HEK293 (cell line): ENCODE measurements at regions not wholly inside any gene's neighbourhood (a gene's known extent, or its start where the extent isn't known, plus 50 kb on each side); places are given as distances from the start of the nearest gene placed in this dataset.
"Not testable (repeated sequence)": the region's sequence is repeated elsewhere in the genome, so short reads cannot be mapped to it uniquely, and the experiment has no call there.

Source experiments
- CTCF ChIA-PET: fragments of 350-600 bp; formaldehyde crosslinking; extraction: SDS; loops from one replicate; lab custom pipeline; 2021; ENCODE audit warnings: antibody characterized with exemption; lab: Yijun Ruan, JAX
- POLR2A ChIA-PET: fragments of 300-600 bp; formaldehyde crosslinking; extraction: SDS; loops from one replicate; lab custom pipeline; 2020; ENCODE audit warnings: antibody characterized with exemption, inconsistent platforms; lab: Yijun Ruan, JAX
- H3K27ac ChIP-seq: fragments of 200-500 bp; sonication (Bioruptor generic); 2 replicates; pipeline ENCODE4 v1.5.1; 2014; ENCODE audit warnings: low read depth, low read length, control low read depth, inconsistent platforms; ENCODE audit errors: extremely low read depth
- H3K36me3 ChIP-seq, 2 experiments: fragments of 200-500 bp in 1 of 2; sonication (Bioruptor generic) in 1 of 2; 1 replicate in 1 of 2; 2 replicates in 1 of 2; pipeline ENCODE4 v1.5.1; 2014 to 2017; ENCODE audit warnings: inconsistent platforms in 2 of 2, low read length in 2 of 2; ENCODE audit not compliant: control insufficient read depth in 2 of 2, insufficient read depth in 1 of 2
- H3K4me1 ChIP-seq: fragments of 200-500 bp; sonication (Bioruptor generic); 2 replicates; pipeline ENCODE4 v1.5.1; 2014; ENCODE audit warnings: mild to moderate bottlenecking, low read length, inconsistent platforms; ENCODE audit not compliant: control insufficient read depth, insufficient read depth
- H3K4me3 ChIP-seq: 2 replicates; pipeline ENCODE4 v1.5.1; 2011; ENCODE audit warnings: low read depth, mild to moderate bottlenecking, control low read depth, low read length, moderate library complexity
- H3K9me3 ChIP-seq: fragments of 200-500 bp; sonication (Bioruptor generic); 2 replicates; pipeline ENCODE4 v1.5.1; 2014; ENCODE audit warnings: low read depth, low read length, inconsistent platforms; ENCODE audit not compliant: control insufficient read depth, insufficient read depth
- BCL11B ChIP-seq: fragments of 450-650 bp; formaldehyde crosslinking; IDR thresholded peaks from 2 replicates; pipeline ENCODE4 v1.5.1; 2016; ENCODE audit warnings: low read depth, missing biosample characterization, missing genetic modification characterization
- GFI1B ChIP-seq: fragments of 450-650 bp; formaldehyde crosslinking; IDR thresholded peaks from 2 replicates; pipeline ENCODE4 v1.5.1; 2016; ENCODE audit warnings: missing biosample characterization, missing genetic modification characterization
- REPIN1 ChIP-seq: fragments of 450-650 bp; formaldehyde crosslinking; IDR thresholded peaks from 2 replicates; pipeline ENCODE4 v1.5.1; 2017; ENCODE audit warnings: missing biosample characterization, missing genetic modification characterization, low read depth
- ZBTB8A ChIP-seq: fragments of 450-650 bp; formaldehyde crosslinking; IDR thresholded peaks from 2 replicates; pipeline ENCODE4 v1.5.1; 2016; ENCODE audit warnings: missing biosample characterization, missing genetic modification characterization
- ZNF114 ChIP-seq: fragments of 450-650 bp; formaldehyde crosslinking; IDR thresholded peaks from 2 replicates; pipeline ENCODE4 v1.5.0; 2017; ENCODE audit warnings: missing biosample characterization, missing genetic modification characterization
- ZNF132 ChIP-seq: fragments of 450-650 bp; formaldehyde crosslinking; IDR thresholded peaks from 2 replicates; pipeline ENCODE4 v1.5.1; 2017; ENCODE audit warnings: missing biosample characterization, missing genetic modification characterization, borderline replicate concordance
- ZNF148 ChIP-seq: fragments of 450-650 bp; formaldehyde crosslinking; IDR thresholded peaks from 2 replicates; pipeline ENCODE4 v1.5.0; 2017; ENCODE audit warnings: missing biosample characterization, missing genetic modification characterization, borderline replicate concordance
- ZNF223 ChIP-seq: fragments of 450-650 bp; formaldehyde crosslinking; IDR thresholded peaks from 2 replicates; pipeline ENCODE4 v1.5.1; 2016; ENCODE audit warnings: missing biosample characterization, missing genetic modification characterization
- ZNF48 ChIP-seq: fragments of 450-650 bp; formaldehyde crosslinking; IDR thresholded peaks from 2 replicates; pipeline ENCODE4 v1.5.1; 2016; ENCODE audit warnings: missing biosample characterization, missing genetic modification characterization
- ZNF560 ChIP-seq: fragments of 450-650 bp; formaldehyde crosslinking; IDR thresholded peaks from 2 replicates; pipeline ENCODE4 v1.5.1; 2017; ENCODE audit warnings: missing biosample characterization, missing genetic modification characterization, borderline replicate concordance
- ZNF571 ChIP-seq: fragments of 450-650 bp; formaldehyde crosslinking; IDR thresholded peaks from 2 replicates; pipeline ENCODE4 v1.5.0; 2017; ENCODE audit warnings: missing biosample characterization, missing genetic modification characterization
- TF ChIP-seq, protein P1 (sequence below): fragments of 450-650 bp; formaldehyde crosslinking; IDR thresholded peaks from 2 replicates; pipeline ENCODE4 v1.5.1; 2016; ENCODE audit warnings: missing biosample characterization, missing genetic modification characterization
- TF ChIP-seq, protein P2 (sequence below): fragments of 450-650 bp; formaldehyde crosslinking; conservative IDR thresholded peaks from 2 replicates; pipeline ENCODE4 v1.5.1; 2016; ENCODE audit warnings: low read depth, missing biosample characterization, missing genetic modification characterization
- TF ChIP-seq, protein P3 (sequence below): fragments of 450-650 bp; formaldehyde crosslinking; IDR thresholded peaks from 2 replicates; pipeline ENCODE4 v1.5.1; 2016; ENCODE audit warnings: missing biosample characterization, missing genetic modification characterization

- no peaks in the 10 kb centered on the region for H3K4me1 ChIP-seq
- no peaks in the 10 kb centered on the region for H3K9me3 ChIP-seq
- no peaks in the 10 kb centered on the region for H3K36me3 ChIP-seq
- CTCF ChIA-PET = no interaction called here
- POLR2A ChIA-PET = no interaction called here
- no peak overlapping the region for H3K27ac ChIP-seq
- TF ChIP-seq GFI1B (tag by site-specific recombination) = no peak
- H3K4me3 ChIP-seq = no peak overlapping the region
These were observed 1110.9 kb upstream of the CNTN5 start for GRCh38 chr11:97909614-97910399.

GRCh38 chr11:97912629-97913028 is 1108.1 kb upstream of the CNTN5 start:
- ChIA-PET POLR2A (no interaction called here), CTCF (interaction anchor here (0.6 kb wide), 1 partner anchor 1042 kb away, joined by 3 read pairs; no protein-coding TSS in a partner anchor)

GRCh38 chr11:97922933-97923332 is 1097.8 kb upstream of the CNTN5 start:
- H3K9me3 ChIP-seq, H3K36me3 ChIP-seq, H3K27ac ChIP-seq, H3K4me1 ChIP-seq, POLR2A ChIA-PET, H3K4me3 ChIP-seq, CTCF ChIA-PET: not testable (repeated sequence)

More at GRCh38 chr11:97912629-97913028, 1108.1 kb upstream of the CNTN5 start:
- no peaks in the 10 kb centered on the region for H3K9me3 ChIP-seq
- TF ChIP-seq, protein P1, sequence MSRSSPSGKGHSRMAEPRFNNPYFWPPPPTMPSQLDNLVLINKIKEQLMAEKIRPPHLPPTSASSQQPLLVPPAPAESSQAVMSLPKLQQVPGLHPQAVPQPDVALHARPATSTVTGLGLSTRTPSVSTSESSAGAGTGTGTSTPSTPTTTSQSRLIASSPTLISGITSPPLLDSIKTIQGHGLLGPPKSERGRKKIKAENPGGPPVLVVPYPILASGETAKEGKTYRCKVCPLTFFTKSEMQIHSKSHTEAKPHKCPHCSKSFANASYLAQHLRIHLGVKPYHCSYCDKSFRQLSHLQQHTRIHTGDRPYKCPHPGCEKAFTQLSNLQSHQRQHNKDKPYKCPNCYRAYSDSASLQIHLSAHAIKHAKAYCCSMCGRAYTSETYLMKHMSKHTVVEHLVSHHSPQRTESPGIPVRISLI (tag by site-specific recombination) = no peak
- no peaks in the 10 kb centered on the region for H3K36me3 ChIP-seq
- H3K4me1 ChIP-seq = no peaks in the 10 kb centered on the region
- H3K27ac ChIP-seq = no peak overlapping the region
- H3K4me3 ChIP-seq = no peak overlapping the region

- CTCF ChIA-PET = no interaction called here
- H3K36me3 ChIP-seq = no peaks in the 10 kb centered on the region
- no peaks in the 10 kb centered on the region for H3K9me3 ChIP-seq
- TF ChIP-seq ZNF48 (tag by site-specific recombination) (no peak), ZBTB8A (tag by site-specific recombination) (no peak), ZNF223 (tag by site-specific recombination) (no peak), ZNF571 (tag by site-specific recombination) (no peak), BCL11B (no peak), ZNF148 (tag by site-specific recombination) (no peak), ZNF114 (tag by site-specific recombination) (no peak), REPIN1 (tag by site-specific recombination) (no peak), ZNF132 (tag by site-specific recombination) (no peak), ZNF560 (no peak)
- TF ChIP-seq, protein P2, sequence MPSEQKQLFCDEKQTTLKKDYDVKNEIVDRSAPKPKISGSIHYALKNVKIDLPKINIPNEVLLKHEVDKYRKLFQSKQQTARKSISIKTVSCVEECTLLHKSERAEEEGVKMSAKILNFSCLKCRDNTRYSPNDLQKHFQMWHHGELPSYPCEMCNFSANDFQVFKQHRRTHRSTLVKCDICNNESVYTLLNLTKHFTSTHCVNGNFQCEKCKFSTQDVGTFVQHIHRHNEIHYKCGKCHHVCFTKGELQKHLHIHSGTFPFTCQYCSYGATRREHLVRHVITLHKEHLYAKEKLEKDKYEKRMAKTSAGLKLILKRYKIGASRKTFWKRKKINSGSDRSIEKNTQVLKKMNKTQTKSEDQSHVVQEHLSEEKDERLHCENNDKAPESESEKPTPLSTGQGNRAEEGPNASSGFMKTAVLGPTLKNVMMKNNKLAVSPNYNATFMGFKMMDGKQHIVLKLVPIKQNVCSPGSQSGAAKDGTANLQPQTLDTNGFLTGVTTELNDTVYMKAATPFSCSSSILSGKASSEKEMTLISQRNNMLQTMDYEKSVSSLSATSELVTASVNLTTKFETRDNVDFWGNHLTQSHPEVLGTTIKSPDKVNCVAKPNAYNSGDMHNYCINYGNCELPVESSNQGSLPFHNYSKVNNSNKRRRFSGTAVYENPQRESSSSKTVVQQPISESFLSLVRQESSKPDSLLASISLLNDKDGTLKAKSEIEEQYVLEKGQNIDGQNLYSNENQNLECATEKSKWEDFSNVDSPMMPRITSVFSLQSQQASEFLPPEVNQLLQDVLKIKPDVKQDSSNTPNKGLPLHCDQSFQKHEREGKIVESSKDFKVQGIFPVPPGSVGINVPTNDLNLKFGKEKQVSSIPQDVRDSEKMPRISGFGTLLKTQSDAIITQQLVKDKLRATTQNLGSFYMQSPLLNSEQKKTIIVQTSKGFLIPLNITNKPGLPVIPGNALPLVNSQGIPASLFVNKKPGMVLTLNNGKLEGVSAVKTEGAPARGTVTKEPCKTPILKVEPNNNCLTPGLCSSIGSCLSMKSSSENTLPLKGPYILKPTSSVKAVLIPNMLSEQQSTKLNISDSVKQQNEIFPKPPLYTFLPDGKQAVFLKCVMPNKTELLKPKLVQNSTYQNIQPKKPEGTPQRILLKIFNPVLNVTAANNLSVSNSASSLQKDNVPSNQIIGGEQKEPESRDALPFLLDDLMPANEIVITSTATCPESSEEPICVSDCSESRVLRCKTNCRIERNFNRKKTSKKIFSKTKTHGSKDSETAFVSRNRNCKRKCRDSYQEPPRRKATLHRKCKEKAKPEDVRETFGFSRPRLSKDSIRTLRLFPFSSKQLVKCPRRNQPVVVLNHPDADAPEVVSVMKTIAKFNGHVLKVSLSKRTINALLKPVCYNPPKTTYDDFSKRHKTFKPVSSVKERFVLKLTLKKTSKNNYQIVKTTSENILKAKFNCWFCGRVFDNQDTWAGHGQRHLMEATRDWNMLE = no peak
- TF ChIP-seq, protein P3, sequence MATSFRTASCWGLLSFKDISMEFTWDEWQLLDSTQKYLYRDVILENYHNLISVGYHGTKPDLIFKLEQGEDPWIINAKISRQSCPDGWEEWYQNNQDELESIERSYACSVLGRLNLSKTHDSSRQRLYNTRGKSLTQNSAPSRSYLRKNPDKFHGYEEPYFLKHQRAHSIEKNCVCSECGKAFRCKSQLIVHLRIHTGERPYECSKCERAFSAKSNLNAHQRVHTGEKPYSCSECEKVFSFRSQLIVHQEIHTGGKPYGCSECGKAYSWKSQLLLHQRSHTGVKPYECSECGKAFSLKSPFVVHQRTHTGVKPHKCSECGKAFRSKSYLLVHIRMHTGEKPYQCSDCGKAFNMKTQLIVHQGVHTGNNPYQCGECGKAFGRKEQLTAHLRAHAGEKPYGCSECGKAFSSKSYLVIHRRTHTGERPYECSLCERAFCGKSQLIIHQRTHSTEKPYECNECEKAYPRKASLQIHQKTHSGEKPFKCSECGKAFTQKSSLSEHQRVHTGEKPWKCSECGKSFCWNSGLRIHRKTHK (tag by site-specific recombination) = no peak
These were observed 1086.1 kb upstream of the CNTN5 start for GRCh38 chr11:97934572-97935208.

More at GRCh38 chr11:97934572-97935208, 1086.1 kb upstream of the CNTN5 start:
- Histone ChIP-seq H3K27ac (no peak overlapping the region), H3K4me1 (no peaks in the 10 kb centered on the region), H3K4me3 (no peak overlapping the region)
- POLR2A ChIA-PET = no interaction called here
